ENCODE measurements at regions not wholly inside any gene's neighbourhood (a gene's known extent, or its start where the extent isn't known, plus 50 kb on each side); places are given as distances from the start of the nearest gene placed in this dataset.

DNA sequence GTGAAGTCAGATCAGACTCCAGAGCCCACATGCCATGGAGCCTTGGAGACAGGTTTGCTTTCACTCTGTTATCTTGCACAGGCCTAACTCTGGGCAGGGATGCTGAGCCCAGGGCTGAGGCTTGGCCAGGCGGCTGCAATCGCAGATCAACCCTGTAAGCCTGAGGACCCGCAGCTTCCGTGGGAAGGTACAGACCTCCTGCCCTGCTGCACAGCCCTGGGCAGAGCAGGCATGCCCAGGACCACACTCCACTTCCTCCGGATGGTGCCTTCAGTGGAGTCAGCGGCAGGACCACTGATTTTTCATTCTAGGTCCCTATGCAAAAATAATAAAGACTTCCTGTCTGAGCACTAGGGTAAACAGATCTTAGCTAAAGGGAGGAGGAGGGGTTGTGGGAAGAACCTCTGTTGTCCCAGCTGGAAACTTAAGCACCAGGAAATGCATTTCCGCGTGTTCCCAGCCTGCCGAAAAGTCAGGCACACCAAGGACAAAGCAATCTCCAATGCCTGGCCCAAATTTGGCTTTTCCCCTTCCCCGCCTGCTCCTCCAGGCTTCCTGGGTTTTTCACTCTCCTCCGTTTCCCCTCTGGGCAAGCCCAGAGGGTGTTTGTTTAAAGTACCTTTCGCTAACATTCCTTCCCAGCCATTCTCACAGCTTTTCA, 87.3 kb downstream of the KCTD15 start:
- peak; percentile 79 for ATAC-seq
- CTCF ChIA-PET, result interaction anchor here (0.5 to 3.3 kb wide), 7 partner anchors 15 to 212 kb away, joined by 3 to 16 read pairs (median 4); no protein-coding TSS in a partner anchor
- TF ChIP-seq, protein P1, sequence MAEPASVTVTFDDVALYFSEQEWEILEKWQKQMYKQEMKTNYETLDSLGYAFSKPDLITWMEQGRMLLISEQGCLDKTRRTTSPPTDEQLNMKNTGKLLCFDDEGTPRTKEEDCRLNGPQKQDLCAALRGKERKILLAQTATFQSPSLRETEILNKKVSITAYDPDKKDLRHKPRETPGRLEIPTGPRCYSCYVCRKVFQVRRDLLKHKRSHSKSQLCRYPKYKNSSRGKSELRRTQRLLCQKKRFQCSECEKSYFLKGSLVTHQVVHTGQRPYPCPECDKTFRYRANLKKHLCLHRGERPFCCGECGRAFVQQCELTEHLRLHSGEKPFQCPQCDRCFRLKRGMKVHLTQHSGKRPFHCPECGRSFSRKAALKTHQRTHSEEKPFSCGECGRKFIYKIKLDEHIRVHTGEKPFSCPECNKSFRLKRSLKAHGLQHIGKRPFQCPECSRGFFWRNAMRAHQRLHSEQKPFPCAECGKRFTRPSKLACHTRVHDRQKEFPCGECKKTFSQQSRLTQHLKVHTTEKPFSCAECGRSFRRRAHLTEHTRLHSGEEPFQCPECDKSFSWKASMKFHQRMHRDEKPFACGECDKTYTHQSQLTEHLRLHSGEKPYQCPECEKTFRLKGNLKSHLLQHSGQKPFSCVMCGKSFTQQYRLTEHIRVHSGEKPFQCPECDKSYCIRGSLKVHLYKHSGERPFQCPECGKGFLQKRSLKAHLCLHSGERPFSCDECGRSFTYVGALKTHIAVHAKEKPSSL (CRISPR knock-in tag; conservative IDR thresholded peaks at IDR 0.05), result no peak
- TF ChIP-seq, protein P2, sequence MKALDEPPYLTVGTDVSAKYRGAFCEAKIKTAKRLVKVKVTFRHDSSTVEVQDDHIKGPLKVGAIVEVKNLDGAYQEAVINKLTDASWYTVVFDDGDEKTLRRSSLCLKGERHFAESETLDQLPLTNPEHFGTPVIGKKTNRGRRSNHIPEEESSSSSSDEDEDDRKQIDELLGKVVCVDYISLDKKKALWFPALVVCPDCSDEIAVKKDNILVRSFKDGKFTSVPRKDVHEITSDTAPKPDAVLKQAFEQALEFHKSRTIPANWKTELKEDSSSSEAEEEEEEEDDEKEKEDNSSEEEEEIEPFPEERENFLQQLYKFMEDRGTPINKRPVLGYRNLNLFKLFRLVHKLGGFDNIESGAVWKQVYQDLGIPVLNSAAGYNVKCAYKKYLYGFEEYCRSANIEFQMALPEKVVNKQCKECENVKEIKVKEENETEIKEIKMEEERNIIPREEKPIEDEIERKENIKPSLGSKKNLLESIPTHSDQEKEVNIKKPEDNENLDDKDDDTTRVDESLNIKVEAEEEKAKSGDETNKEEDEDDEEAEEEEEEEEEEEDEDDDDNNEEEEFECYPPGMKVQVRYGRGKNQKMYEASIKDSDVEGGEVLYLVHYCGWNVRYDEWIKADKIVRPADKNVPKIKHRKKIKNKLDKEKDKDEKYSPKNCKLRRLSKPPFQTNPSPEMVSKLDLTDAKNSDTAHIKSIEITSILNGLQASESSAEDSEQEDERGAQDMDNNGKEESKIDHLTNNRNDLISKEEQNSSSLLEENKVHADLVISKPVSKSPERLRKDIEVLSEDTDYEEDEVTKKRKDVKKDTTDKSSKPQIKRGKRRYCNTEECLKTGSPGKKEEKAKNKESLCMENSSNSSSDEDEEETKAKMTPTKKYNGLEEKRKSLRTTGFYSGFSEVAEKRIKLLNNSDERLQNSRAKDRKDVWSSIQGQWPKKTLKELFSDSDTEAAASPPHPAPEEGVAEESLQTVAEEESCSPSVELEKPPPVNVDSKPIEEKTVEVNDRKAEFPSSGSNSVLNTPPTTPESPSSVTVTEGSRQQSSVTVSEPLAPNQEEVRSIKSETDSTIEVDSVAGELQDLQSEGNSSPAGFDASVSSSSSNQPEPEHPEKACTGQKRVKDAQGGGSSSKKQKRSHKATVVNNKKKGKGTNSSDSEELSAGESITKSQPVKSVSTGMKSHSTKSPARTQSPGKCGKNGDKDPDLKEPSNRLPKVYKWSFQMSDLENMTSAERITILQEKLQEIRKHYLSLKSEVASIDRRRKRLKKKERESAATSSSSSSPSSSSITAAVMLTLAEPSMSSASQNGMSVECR (CRISPR knock-in tag; IDR thresholded peaks at IDR 0.05; ENCODE audit: borderline replicate concordance), result peak; percentile 37; the same call in 1 of the 2 replicates
- TF ChIP-seq ELF4 (CRISPR knock-in tag; IDR thresholded peaks at IDR 0.05; ENCODE audit: low read depth), result no peak
- TF ChIP-seq ATF1 (CRISPR knock-in tag; IDR thresholded peaks at IDR 0.05), result no peak
- 0 out of 2 replicates have a peak, but pooled peaks have one; percentile 14 for TF ChIP-seq TP53 (CRISPR knock-in tag; IDR thresholded peaks at IDR 0.05)
- no peak for TF ChIP-seq ZNF671 (CRISPR knock-in tag; IDR thresholded peaks at IDR 0.05)
- TF ChIP-seq OVOL2 (CRISPR knock-in tag; IDR thresholded peaks at IDR 0.05; ENCODE audit: borderline replicate concordance), result no peak
- TF ChIP-seq, protein P3, sequence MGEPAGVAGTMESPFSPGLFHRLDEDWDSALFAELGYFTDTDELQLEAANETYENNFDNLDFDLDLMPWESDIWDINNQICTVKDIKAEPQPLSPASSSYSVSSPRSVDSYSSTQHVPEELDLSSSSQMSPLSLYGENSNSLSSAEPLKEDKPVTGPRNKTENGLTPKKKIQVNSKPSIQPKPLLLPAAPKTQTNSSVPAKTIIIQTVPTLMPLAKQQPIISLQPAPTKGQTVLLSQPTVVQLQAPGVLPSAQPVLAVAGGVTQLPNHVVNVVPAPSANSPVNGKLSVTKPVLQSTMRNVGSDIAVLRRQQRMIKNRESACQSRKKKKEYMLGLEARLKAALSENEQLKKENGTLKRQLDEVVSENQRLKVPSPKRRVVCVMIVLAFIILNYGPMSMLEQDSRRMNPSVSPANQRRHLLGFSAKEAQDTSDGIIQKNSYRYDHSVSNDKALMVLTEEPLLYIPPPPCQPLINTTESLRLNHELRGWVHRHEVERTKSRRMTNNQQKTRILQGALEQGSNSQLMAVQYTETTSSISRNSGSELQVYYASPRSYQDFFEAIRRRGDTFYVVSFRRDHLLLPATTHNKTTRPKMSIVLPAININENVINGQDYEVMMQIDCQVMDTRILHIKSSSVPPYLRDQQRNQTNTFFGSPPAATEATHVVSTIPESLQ (CRISPR knock-in tag; IDR thresholded peaks at IDR 0.05), result no peak
- TF ChIP-seq, protein P4, sequence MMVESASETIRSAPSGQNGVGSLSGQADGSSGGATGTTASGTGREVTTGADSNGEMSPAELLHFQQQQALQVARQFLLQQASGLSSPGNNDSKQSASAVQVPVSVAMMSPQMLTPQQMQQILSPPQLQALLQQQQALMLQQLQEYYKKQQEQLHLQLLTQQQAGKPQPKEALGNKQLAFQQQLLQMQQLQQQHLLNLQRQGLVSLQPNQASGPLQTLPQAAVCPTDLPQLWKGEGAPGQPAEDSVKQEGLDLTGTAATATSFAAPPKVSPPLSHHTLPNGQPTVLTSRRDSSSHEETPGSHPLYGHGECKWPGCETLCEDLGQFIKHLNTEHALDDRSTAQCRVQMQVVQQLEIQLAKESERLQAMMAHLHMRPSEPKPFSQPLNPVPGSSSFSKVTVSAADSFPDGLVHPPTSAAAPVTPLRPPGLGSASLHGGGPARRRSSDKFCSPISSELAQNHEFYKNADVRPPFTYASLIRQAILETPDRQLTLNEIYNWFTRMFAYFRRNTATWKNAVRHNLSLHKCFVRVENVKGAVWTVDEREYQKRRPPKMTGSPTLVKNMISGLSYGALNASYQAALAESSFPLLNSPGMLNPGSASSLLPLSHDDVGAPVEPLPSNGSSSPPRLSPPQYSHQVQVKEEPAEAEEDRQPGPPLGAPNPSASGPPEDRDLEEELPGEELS (CRISPR knock-in tag; IDR thresholded peaks at IDR 0.05), result peak; percentile 88; the same call in 1 of the 2 replicates
- peak; percentile 98 for TF ChIP-seq ETV6 (CRISPR knock-in tag; IDR thresholded peaks at IDR 0.05)
- TF ChIP-seq, protein P5, sequence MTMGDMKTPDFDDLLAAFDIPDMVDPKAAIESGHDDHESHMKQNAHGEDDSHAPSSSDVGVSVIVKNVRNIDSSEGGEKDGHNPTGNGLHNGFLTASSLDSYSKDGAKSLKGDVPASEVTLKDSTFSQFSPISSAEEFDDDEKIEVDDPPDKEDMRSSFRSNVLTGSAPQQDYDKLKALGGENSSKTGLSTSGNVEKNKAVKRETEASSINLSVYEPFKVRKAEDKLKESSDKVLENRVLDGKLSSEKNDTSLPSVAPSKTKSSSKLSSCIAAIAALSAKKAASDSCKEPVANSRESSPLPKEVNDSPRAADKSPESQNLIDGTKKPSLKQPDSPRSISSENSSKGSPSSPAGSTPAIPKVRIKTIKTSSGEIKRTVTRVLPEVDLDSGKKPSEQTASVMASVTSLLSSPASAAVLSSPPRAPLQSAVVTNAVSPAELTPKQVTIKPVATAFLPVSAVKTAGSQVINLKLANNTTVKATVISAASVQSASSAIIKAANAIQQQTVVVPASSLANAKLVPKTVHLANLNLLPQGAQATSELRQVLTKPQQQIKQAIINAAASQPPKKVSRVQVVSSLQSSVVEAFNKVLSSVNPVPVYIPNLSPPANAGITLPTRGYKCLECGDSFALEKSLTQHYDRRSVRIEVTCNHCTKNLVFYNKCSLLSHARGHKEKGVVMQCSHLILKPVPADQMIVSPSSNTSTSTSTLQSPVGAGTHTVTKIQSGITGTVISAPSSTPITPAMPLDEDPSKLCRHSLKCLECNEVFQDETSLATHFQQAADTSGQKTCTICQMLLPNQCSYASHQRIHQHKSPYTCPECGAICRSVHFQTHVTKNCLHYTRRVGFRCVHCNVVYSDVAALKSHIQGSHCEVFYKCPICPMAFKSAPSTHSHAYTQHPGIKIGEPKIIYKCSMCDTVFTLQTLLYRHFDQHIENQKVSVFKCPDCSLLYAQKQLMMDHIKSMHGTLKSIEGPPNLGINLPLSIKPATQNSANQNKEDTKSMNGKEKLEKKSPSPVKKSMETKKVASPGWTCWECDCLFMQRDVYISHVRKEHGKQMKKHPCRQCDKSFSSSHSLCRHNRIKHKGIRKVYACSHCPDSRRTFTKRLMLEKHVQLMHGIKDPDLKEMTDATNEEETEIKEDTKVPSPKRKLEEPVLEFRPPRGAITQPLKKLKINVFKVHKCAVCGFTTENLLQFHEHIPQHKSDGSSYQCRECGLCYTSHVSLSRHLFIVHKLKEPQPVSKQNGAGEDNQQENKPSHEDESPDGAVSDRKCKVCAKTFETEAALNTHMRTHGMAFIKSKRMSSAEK (CRISPR knock-in tag; IDR thresholded peaks at IDR 0.05; ENCODE audit: borderline replicate concordance), result no peak
- no peak for TF ChIP-seq ZNF219 (CRISPR knock-in tag; IDR thresholded peaks at IDR 0.05; ENCODE audit: borderline replicate concordance)
- TF ChIP-seq, protein P6, sequence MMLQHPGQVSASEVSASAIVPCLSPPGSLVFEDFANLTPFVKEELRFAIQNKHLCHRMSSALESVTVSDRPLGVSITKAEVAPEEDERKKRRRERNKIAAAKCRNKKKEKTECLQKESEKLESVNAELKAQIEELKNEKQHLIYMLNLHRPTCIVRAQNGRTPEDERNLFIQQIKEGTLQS (CRISPR knock-in tag; conservative IDR thresholded peaks at IDR 0.05), result no peak
- TF ChIP-seq, protein P7, sequence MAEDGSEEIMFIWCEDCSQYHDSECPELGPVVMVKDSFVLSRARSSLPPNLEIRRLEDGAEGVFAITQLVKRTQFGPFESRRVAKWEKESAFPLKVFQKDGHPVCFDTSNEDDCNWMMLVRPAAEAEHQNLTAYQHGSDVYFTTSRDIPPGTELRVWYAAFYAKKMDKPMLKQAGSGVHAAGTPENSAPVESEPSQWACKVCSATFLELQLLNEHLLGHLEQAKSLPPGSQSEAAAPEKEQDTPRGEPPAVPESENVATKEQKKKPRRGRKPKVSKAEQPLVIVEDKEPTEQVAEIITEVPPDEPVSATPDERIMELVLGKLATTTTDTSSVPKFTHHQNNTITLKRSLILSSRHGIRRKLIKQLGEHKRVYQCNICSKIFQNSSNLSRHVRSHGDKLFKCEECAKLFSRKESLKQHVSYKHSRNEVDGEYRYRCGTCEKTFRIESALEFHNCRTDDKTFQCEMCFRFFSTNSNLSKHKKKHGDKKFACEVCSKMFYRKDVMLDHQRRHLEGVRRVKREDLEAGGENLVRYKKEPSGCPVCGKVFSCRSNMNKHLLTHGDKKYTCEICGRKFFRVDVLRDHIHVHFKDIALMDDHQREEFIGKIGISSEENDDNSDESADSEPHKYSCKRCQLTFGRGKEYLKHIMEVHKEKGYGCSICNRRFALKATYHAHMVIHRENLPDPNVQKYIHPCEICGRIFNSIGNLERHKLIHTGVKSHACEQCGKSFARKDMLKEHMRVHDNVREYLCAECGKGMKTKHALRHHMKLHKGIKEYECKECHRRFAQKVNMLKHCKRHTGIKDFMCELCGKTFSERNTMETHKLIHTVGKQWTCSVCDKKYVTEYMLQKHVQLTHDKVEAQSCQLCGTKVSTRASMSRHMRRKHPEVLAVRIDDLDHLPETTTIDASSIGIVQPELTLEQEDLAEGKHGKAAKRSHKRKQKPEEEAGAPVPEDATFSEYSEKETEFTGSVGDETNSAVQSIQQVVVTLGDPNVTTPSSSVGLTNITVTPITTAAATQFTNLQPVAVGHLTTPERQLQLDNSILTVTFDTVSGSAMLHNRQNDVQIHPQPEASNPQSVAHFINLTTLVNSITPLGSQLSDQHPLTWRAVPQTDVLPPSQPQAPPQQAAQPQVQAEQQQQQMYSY (CRISPR knock-in tag; IDR thresholded peaks at IDR 0.05), result peak; percentile 96
- 0 out of 2 replicates have a peak, but pooled peaks have one; percentile 9 for TF ChIP-seq ESRRA (CRISPR knock-in tag; IDR thresholded peaks at IDR 0.05; ENCODE audit: borderline replicate concordance)
- TF ChIP-seq ZNF121 (CRISPR knock-in tag; IDR thresholded peaks at IDR 0.05), result 0 out of 2 replicates have a peak, but pooled peaks have one; percentile 22

More for the DNA sequence above, 87.3 kb downstream of the KCTD15 start:
- peaks cover 49% of the 10 kb centered on the region for H3K4me1 Mint-ChIP-seq
- no peaks in the 10 kb centered on the region for H3K27me3 Mint-ChIP-seq (ENCODE audit: low read depth)
- H3K36me3 Mint-ChIP-seq, result no peaks in the 10 kb centered on the region
- H3K4me3 Mint-ChIP-seq, result peak overlapping the region; percentile 57
- H3K9me3 Mint-ChIP-seq, result no peaks in the 10 kb centered on the region
- DNase-seq (ENCODE audit: low spot score), result peak; percentile 56
- POLR2A ChIA-PET, result interaction anchor here (0.6 to 1.8 kb wide), 2 partner anchors 22 to 1115 kb away, joined by 3 to 7 read pairs; no protein-coding TSS in a partner anchor
- peak overlapping the region; percentile 97 for H3K27ac Mint-ChIP-seq
